K562 (cell line): ENCODE measurements at regions not wholly inside any gene's neighbourhood (a gene's known extent, or its start where the extent isn't known, plus 50 kb on each side); places are given as distances from the start of the nearest gene placed in this dataset.
A peak's percentile ranks its signal among the peaks of the same experiment; 100 is the strongest.
"Not testable (repeated sequence)": the region's sequence is repeated elsewhere in the genome, so short reads cannot be mapped to it uniquely, and the experiment has no call there.

Source experiments
- ATAC-seq: fragments of 200-7000 bp; cut with Tn5 transposase; 3 replicates; pipeline ENCODE4 v1.9.1; 2020; ENCODE audit warnings: moderate library complexity
- BruUV-seq: library from RNA; stranded (reverse); fragments of 400-500 nt; replicated peaks from 2 replicates; lab custom pipeline; 2021; lab: Mats Ljungman, UMichigan
- CTCF ChIA-PET: fragments of 300-600 bp; formaldehyde crosslinking; extraction: SDS; loops from one replicate; lab custom pipeline; 2021; ENCODE audit warnings: low intra/inter-chr PET ratio; lab: Yijun Ruan, JAX
- POLR2A ChIA-PET: fragments of 300-600, 350-650 bp; sonication (Branson Sonifier 250); formaldehyde crosslinking; extraction: SDS; loops from one replicate; lab custom pipeline; 2021; ENCODE audit warnings: antibody characterized with exemption, inconsistent platforms; lab: Yijun Ruan, JAX
- DNase-seq, 4 experiments: peaks; one replicate each; pipeline versions ENCODE4 v3.0.0 to v3.0.0-alpha.2; 2011 to 2018; ENCODE audit warnings: low spot score in 3 of 4, mixed read lengths in 3 of 4; ENCODE audit errors: extremely low read depth in 1 of 4
- FAIRE-seq: peaks from 2 replicates; lab custom pipeline; 2011; peaks lifted over from hg19 to GRCh38; lab: Jason Lieb, UNC
- H2AFZ ChIP-seq: 2 replicates; pipeline ENCODE4 v1.6.0; 2011; ENCODE audit warnings: low read depth, low read length, control low read depth, inconsistent platforms
- H3K27ac ChIP-seq: fragments of 200-600 bp; 3 replicates; pipeline ENCODE4 v1.8.0; 2011; ENCODE audit warnings: low read depth, mild to moderate bottlenecking, control low read depth, inconsistent platforms, low read length, moderate library complexity, mixed read lengths; ENCODE audit errors: extremely low read depth
- H3K27me3 ChIP-seq, 2 experiments: fragments of 300-600 bp in 1 of 2; 2 replicates in 1 of 2; 3 replicates in 1 of 2; pipeline versions ENCODE4 v1.6.0 to v1.8.0; 2011; ENCODE audit warnings: inconsistent platforms in 2 of 2, low read length in 2 of 2, mild to moderate bottlenecking in 1 of 2, mixed read lengths in 1 of 2, moderate library complexity in 1 of 2; ENCODE audit not compliant: control insufficient read depth in 2 of 2, insufficient read depth in 2 of 2
- H3K36me3 ChIP-seq: fragments of 300-600 bp; 3 replicates; pipeline ENCODE4 v1.8.0; 2011; ENCODE audit warnings: mild to moderate bottlenecking, low read length, inconsistent platforms; ENCODE audit not compliant: control insufficient read depth, insufficient read depth
- H3K4me1 ChIP-seq, 2 experiments: fragments of 200-600 bp in 1 of 2; replicated peaks in 1 of 2; 2 replicates in 1 of 2; 3 replicates in 1 of 2; pipeline versions ENCODE4 v1.5.1 to v1.8.0; 2011; ENCODE audit warnings: inconsistent platforms in 2 of 2, low read length in 2 of 2, mild to moderate bottlenecking in 1 of 2, mixed read lengths in 1 of 2, moderate library complexity in 1 of 2; ENCODE audit not compliant: control insufficient read depth in 2 of 2, insufficient read depth in 2 of 2
- H3K4me2 ChIP-seq: 2 replicates; pipeline ENCODE4 v1.6.1; 2011; ENCODE audit warnings: low read length, control low read depth, inconsistent platforms, mixed read lengths; ENCODE audit not compliant: insufficient read depth
- H3K4me3 ChIP-seq: fragments of 200-600 bp; sonication (generic), shearing (Covaris generic); 2 replicates; pipeline ENCODE4 v1.5.1; 2016; ENCODE audit warnings: control low read depth, inconsistent platforms
- H3K79me2 ChIP-seq: fragments of 200-600 bp; 3 replicates; pipeline ENCODE4 v1.8.0; 2011; ENCODE audit warnings: low read length, inconsistent platforms; ENCODE audit not compliant: control insufficient read depth, insufficient read depth
- H3K9ac ChIP-seq, 2 experiments: 2 replicates each; pipeline versions ENCODE4 v1.6.0 to v1.6.1; 2011; ENCODE audit warnings: low read depth in 2 of 2, low read length in 2 of 2, control low read depth in 1 of 2, inconsistent platforms in 1 of 2, mild to moderate bottlenecking in 1 of 2, mixed read lengths in 1 of 2; ENCODE audit not compliant: insufficient read depth in 1 of 2
- H3K9me1 ChIP-seq: one replicate; pipeline ENCODE4 v1.6.0; 2011; ENCODE audit warnings: inconsistent platforms, mild to moderate bottlenecking, low read length, moderate library complexity; ENCODE audit not compliant: control insufficient read depth, insufficient read depth
- H3K9me3 ChIP-seq: replicated peaks from 2 replicates; pipeline ENCODE4 v1.5.1; 2011; ENCODE audit warnings: low read depth, low read length, inconsistent platforms; ENCODE audit not compliant: control insufficient read depth, insufficient read depth
- H4K20me1 ChIP-seq: replicated peaks from 2 replicates; pipeline ENCODE4 v1.6.1; 2011; ENCODE audit warnings: low read length, inconsistent platforms, mixed read lengths; ENCODE audit not compliant: control insufficient read depth, insufficient read depth
- WGBS: fragments of 100-300 bp; shearing (Covaris generic); methylation state at CpG from one replicate; pipeline ENCODE4 v1.1.6; 2016; ENCODE audit warnings: low coverage, mixed read lengths; ENCODE audit not compliant: insufficient coverage; ENCODE audit errors: missing lambda C conversion rate; 5-methylcytosine and 5-hydroxymethylcytosine counted together
- in situ Hi-C: fragments of 300-500 bp; cut with MboI; formaldehyde crosslinking; loops from 4 replicates; pipeline ENCODE4 v1.15.0; 2018; ENCODE audit warnings: inconsistent platforms, mixed read lengths
- intact Hi-C: fragments of 100-400 bp; cut with micrococcal nuclease; formaldehyde crosslinking; loops from 2 replicates; pipeline ENCODE4 v1.14.2; 2022

DNA sequence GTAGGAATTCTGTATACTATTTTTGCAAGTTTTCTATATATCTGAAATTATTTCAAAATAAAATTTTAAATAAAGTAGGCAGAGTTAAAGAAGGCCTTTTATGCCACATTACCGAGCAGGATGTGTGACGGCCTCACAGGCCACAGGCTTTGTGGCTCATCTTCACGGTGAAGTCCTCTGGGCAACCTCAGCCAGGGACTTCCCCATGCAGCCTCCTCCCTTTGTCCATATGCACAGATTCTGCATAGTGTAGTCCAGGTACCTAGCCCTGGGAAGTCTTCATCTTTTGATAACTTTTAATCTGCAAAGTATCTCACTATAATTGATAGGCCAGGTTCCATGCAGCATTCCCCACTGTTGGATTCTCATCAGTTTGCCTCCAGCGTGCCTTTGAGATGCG is 62.8 kb downstream of the ARHGAP11B start:
- POLR2A ChIA-PET, result not testable (repeated sequence)
- in situ Hi-C loops, result loop anchor here (5.0 kb wide), 1 partner anchor 1029 kb away; no protein-coding TSS in a partner anchor

DNA sequence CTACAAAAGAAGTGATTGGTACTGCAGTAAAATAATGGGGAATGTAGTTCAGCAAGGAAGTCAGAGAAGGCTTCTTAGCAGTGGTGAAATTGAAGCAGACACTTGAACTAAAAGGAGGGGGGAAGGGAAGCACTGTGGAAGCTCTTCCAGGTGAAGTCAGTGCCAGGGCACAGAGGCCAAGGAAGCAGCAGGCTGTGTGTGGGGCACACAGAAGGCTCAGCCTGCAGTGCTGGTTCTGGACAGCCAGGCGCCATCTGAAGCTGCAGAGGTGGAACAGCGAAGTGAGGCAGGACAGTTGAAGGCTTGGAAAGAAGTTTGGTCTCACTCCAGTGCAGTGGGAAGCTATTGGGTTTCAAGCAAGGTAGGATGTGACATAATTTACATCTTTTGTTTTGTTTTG is 64.2 kb downstream of the ARHGAP11B start:
- H3K4me2 ChIP-seq, H2AFZ ChIP-seq, intact Hi-C loops, H4K20me1 ChIP-seq, in situ Hi-C loops, ATAC-seq, H3K4me3 ChIP-seq, H3K79me2 ChIP-seq, POLR2A ChIA-PET, CTCF ChIA-PET, DNase-seq, BruUV-seq, H3K9me1 ChIP-seq, H3K4me1 ChIP-seq, FAIRE-seq, H3K27ac ChIP-seq, H3K27me3 ChIP-seq, H3K9me3 ChIP-seq, H3K9ac ChIP-seq: not testable (repeated sequence)
- peaks cover 14% of the 10 kb centered on the region; the same call in 1 of the 3 replicates for H3K36me3 ChIP-seq
- WGBS, result 29% methylated on average over 2 of the region's 2 CpGs

More for the DNA sequence above, 62.8 kb downstream of the ARHGAP11B start:
- FAIRE-seq, result peak; percentile 69
- DNase-seq, H3K27me3 ChIP-seq, H3K4me3 ChIP-seq, H3K79me2 ChIP-seq, H4K20me1 ChIP-seq, H3K9me1 ChIP-seq, intact Hi-C loops, H3K9me3 ChIP-seq, H3K4me1 ChIP-seq, H3K4me2 ChIP-seq, H3K27ac ChIP-seq, BruUV-seq, H2AFZ ChIP-seq, CTCF ChIA-PET, H3K9ac ChIP-seq, ATAC-seq: not testable (repeated sequence)
- H3K36me3 ChIP-seq, result peaks cover 12% of the 10 kb centered on the region; the same call in 1 of the 3 replicates
- 76% methylated on average over 4 of the region's 5 CpGs for WGBS

GRCh38 chr15:30695811-30696210 is 69.9 kb downstream of the ARHGAP11B start:
- H3K27me3 ChIP-seq, H3K9ac ChIP-seq, H3K9me1 ChIP-seq, H3K4me2 ChIP-seq, H3K4me1 ChIP-seq, BruUV-seq, ATAC-seq, in situ Hi-C loops, H3K79me2 ChIP-seq, DNase-seq, H3K9me3 ChIP-seq, FAIRE-seq, H3K4me3 ChIP-seq, intact Hi-C loops, H4K20me1 ChIP-seq, CTCF ChIA-PET, H3K36me3 ChIP-seq, POLR2A ChIA-PET, H3K27ac ChIP-seq, H2AFZ ChIP-seq: not testable (repeated sequence)
- WGBS, result no CpG with 5 or more reads among the region's 3 CpGs
